ENCODE measurements at regions not wholly inside any gene's neighbourhood (a gene's known extent, or its start where the extent isn't known, plus 50 kb on each side); places are given as distances from the start of the nearest gene placed in this dataset.

DNA sequence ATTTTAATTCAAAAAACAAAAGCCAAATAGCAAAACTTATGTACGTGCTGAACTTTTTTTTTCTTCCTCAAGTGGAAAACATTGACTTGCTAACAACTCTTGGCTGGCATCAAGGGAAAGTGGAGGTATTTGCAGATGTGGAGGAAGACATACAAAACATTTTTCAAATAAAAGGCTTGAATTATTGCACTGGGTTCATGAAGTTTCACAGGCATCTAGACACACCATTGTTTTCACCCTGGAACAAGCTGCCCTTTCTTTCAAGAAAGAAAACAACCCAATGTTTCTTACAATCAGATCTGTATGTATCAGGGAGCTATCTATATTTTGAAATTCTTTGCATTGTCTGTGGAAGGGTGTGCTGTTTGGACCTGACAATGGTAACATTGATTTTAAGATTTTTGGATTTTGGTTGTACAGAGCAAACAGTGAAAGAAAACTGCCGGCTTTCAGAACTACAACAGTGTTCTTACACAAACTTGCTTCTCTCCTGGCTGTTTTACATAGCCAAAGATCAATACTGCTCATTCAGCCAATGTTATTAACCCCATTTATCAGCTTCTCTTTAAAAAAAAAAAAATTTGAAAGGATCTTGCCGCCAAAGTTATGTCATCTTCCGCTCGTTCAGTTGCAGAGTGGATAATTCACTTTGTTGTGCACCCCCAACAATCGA lies 187.7 kb upstream of the FOXD3 start:
- Histone ChIP-seq H3K27me3 (ENCODE audit: insufficient read depth, low read length, poor library complexity, severe bottlenecking) (peaks cover 3% of the 10 kb centered on the region), H3K9ac (ENCODE audit: low read depth, low read length, poor library complexity, severe bottlenecking) (no peak overlapping the region), H3K4me3 (ENCODE audit: low read length, poor library complexity, severe bottlenecking) (no peak overlapping the region), H3K4me2 (ENCODE audit: low read depth, low read length, poor library complexity, severe bottlenecking) (no peak overlapping the region), H3F3A (ENCODE audit: low read depth) (no peaks in the 10 kb centered on the region), H3K36me3 (ENCODE audit: insufficient read depth, low read length) (no peaks in the 10 kb centered on the region), H3K4me1 (ENCODE audit: insufficient read depth, low read length, poor library complexity, severe bottlenecking) (no peaks in the 10 kb centered on the region), H4K20me1 (ENCODE audit: insufficient read depth, low read length, poor library complexity, severe bottlenecking) (no peaks in the 10 kb centered on the region), H3K79me2 (ENCODE audit: insufficient read depth, low read length) (no peaks in the 10 kb centered on the region), H3K9me3 (ENCODE audit: insufficient read depth, low read depth, low read length) (no peaks in the 10 kb centered on the region), H3K9me2 (replicated peaks; ENCODE audit: low read depth, low read length) (no peaks in the 10 kb centered on the region), H2AFZ (ENCODE audit: low read length) (no peak overlapping the region)
- no peak for TF ChIP-seq EZH2phosphoT487 (IDR thresholded peaks at IDR 0.05; ENCODE audit: borderline replicate concordance)

DNA sequence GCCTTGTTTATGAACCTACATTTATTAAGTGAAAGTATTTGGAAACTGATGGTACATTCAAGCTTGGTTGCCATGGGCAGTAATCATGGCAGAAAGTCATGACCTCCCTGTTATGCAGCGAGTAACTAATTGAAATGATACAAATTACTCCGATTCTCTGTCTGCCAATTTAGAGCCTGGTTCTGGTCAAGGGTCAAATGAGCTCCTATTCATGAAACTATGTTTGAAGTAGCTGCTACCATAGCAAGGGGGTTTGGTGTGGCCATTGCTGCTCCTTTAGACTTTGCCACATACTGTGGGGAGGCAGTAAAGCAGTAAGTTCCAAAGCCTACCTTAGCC lies 187.2 kb upstream of the FOXD3 start:
- Histone ChIP-seq H3F3A (ENCODE audit: low read depth) (no peaks in the 10 kb centered on the region), H3K4me2 (ENCODE audit: low read depth, low read length, poor library complexity, severe bottlenecking) (no peak overlapping the region), H3K36me3 (ENCODE audit: insufficient read depth, low read length) (no peaks in the 10 kb centered on the region), H3K9me2 (replicated peaks; ENCODE audit: low read depth, low read length) (no peaks in the 10 kb centered on the region), H3K4me3 (ENCODE audit: low read length, poor library complexity, severe bottlenecking) (no peak overlapping the region), H3K9me3 (ENCODE audit: insufficient read depth, low read depth, low read length) (no peaks in the 10 kb centered on the region), H4K20me1 (ENCODE audit: insufficient read depth, low read length, poor library complexity, severe bottlenecking) (no peaks in the 10 kb centered on the region), H3K9ac (ENCODE audit: low read depth, low read length, poor library complexity, severe bottlenecking) (no peak overlapping the region), H2AFZ (ENCODE audit: low read length) (no peak overlapping the region), H3K27me3 (ENCODE audit: insufficient read depth, low read length, poor library complexity, severe bottlenecking) (peaks cover 3% of the 10 kb centered on the region), H3K4me1 (ENCODE audit: insufficient read depth, low read length, poor library complexity, severe bottlenecking) (no peaks in the 10 kb centered on the region), H3K79me2 (ENCODE audit: insufficient read depth, low read length) (no peaks in the 10 kb centered on the region)
- TF ChIP-seq, protein P1, sequence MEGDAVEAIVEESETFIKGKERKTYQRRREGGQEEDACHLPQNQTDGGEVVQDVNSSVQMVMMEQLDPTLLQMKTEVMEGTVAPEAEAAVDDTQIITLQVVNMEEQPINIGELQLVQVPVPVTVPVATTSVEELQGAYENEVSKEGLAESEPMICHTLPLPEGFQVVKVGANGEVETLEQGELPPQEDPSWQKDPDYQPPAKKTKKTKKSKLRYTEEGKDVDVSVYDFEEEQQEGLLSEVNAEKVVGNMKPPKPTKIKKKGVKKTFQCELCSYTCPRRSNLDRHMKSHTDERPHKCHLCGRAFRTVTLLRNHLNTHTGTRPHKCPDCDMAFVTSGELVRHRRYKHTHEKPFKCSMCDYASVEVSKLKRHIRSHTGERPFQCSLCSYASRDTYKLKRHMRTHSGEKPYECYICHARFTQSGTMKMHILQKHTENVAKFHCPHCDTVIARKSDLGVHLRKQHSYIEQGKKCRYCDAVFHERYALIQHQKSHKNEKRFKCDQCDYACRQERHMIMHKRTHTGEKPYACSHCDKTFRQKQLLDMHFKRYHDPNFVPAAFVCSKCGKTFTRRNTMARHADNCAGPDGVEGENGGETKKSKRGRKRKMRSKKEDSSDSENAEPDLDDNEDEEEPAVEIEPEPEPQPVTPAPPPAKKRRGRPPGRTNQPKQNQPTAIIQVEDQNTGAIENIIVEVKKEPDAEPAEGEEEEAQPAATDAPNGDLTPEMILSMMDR (conservative IDR thresholded peaks at IDR 0.05; ENCODE audit: low read length) = no peak
- no peak for TF ChIP-seq EZH2phosphoT487 (IDR thresholded peaks at IDR 0.05; ENCODE audit: borderline replicate concordance)

DNA sequence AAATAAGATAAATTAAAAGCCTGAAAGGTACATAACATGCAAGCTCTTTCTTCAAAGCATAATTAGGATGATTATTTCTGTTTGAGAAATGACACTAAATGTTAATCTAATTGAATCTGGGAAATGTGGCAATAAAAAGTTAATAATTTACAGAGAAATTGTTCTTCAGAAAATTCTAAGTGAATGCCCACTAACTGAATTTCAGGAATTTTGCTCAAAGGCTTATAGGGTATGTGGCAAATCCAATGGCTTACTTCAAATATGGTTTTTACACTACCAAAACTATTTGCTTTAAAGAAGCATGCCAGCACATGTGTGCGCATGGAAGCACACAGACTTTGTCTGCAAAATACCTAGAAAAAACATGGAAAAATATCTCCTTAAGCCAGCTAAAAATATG lies 186.6 kb upstream of the FOXD3 start:
- Histone ChIP-seq H3K9me2 (replicated peaks; ENCODE audit: low read depth, low read length) (no peaks in the 10 kb centered on the region), H2AFZ (ENCODE audit: low read length) (no peak overlapping the region), H3K9ac (ENCODE audit: low read depth, low read length, poor library complexity, severe bottlenecking) (no peak overlapping the region), H3K36me3 (ENCODE audit: insufficient read depth, low read length) (no peaks in the 10 kb centered on the region), H3K27me3 (ENCODE audit: insufficient read depth, low read length, poor library complexity, severe bottlenecking) (peaks cover 3% of the 10 kb centered on the region), H3K4me2 (ENCODE audit: low read depth, low read length, poor library complexity, severe bottlenecking) (no peak overlapping the region), H3K4me1 (ENCODE audit: insufficient read depth, low read length, poor library complexity, severe bottlenecking) (no peaks in the 10 kb centered on the region), H3F3A (ENCODE audit: low read depth) (no peaks in the 10 kb centered on the region), H3K4me3 (ENCODE audit: low read length, poor library complexity, severe bottlenecking) (no peak overlapping the region), H4K20me1 (ENCODE audit: insufficient read depth, low read length, poor library complexity, severe bottlenecking) (no peaks in the 10 kb centered on the region), H3K9me3 (ENCODE audit: insufficient read depth, low read depth, low read length) (no peaks in the 10 kb centered on the region), H3K79me2 (ENCODE audit: insufficient read depth, low read length) (no peaks in the 10 kb centered on the region)
- no peak for TF ChIP-seq EZH2phosphoT487 (IDR thresholded peaks at IDR 0.05; ENCODE audit: borderline replicate concordance)
- TF ChIP-seq, protein P1 (conservative IDR thresholded peaks at IDR 0.05; ENCODE audit: low read length) = no peak

DNA sequence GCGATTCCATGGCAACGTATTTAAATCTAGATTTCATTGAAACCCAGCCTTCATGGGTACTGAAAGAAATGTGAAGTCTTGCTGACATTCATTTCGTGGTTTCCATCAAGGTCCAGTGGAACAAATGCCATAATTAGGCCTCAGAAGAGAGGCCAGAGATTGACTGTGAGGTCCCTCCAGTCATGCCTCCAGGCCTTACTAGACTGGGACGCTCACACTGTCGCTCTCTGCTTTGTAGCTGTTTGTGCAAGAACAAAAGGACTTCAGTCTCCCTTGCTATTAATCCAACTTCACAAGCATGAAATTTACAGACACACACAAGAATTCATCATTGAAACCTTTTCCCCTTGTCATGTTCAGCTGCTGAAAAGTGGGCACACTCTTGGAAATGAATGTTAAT lies 180.4 kb upstream of the FOXD3 start:
- H3K36me3 ChIP-seq (ENCODE audit: insufficient read depth, low read length) = no peaks in the 10 kb centered on the region
- TF ChIP-seq, protein P1 (conservative IDR thresholded peaks at IDR 0.05; ENCODE audit: low read length) = no peak
- TF ChIP-seq EZH2phosphoT487 (IDR thresholded peaks at IDR 0.05; ENCODE audit: borderline replicate concordance) = no peak
- peaks cover 3% of the 10 kb centered on the region for H3K27me3 ChIP-seq (ENCODE audit: insufficient read depth, low read length, poor library complexity, severe bottlenecking)
- no peak overlapping the region for H2AFZ ChIP-seq (ENCODE audit: low read length)
- H3K4me2 ChIP-seq (ENCODE audit: low read depth, low read length, poor library complexity, severe bottlenecking) = no peak overlapping the region
- H3K9me2 ChIP-seq (replicated peaks; ENCODE audit: low read depth, low read length) = no peaks in the 10 kb centered on the region
- H3K9me3 ChIP-seq (ENCODE audit: insufficient read depth, low read depth, low read length) = no peaks in the 10 kb centered on the region
- H3K4me1 ChIP-seq (ENCODE audit: insufficient read depth, low read length, poor library complexity, severe bottlenecking) = no peaks in the 10 kb centered on the region
- no peaks in the 10 kb centered on the region for H4K20me1 ChIP-seq (ENCODE audit: insufficient read depth, low read length, poor library complexity, severe bottlenecking)
- no peak overlapping the region for H3K4me3 ChIP-seq (ENCODE audit: low read length, poor library complexity, severe bottlenecking)
- H3K9ac ChIP-seq (ENCODE audit: low read depth, low read length, poor library complexity, severe bottlenecking) = no peak overlapping the region
- H3F3A ChIP-seq (ENCODE audit: low read depth) = no peaks in the 10 kb centered on the region
- H3K79me2 ChIP-seq (ENCODE audit: insufficient read depth, low read length) = no peaks in the 10 kb centered on the region
